GM19023 (cell line): ENCODE measurements at regions not wholly inside any gene's neighbourhood (a gene's known extent, or its start where the extent isn't known, plus 50 kb on each side); places are given as distances from the start of the nearest gene placed in this dataset.

Experiments
- ATAC-seq: cut with Tn5 transposase; IDR thresholded peaks from one replicate; pipeline ENCODE4 v1.9.1; 2021; ENCODE audit warnings: mild to moderate bottlenecking, moderate library complexity; ENCODE audit not compliant: unreplicated experiment

DNA sequence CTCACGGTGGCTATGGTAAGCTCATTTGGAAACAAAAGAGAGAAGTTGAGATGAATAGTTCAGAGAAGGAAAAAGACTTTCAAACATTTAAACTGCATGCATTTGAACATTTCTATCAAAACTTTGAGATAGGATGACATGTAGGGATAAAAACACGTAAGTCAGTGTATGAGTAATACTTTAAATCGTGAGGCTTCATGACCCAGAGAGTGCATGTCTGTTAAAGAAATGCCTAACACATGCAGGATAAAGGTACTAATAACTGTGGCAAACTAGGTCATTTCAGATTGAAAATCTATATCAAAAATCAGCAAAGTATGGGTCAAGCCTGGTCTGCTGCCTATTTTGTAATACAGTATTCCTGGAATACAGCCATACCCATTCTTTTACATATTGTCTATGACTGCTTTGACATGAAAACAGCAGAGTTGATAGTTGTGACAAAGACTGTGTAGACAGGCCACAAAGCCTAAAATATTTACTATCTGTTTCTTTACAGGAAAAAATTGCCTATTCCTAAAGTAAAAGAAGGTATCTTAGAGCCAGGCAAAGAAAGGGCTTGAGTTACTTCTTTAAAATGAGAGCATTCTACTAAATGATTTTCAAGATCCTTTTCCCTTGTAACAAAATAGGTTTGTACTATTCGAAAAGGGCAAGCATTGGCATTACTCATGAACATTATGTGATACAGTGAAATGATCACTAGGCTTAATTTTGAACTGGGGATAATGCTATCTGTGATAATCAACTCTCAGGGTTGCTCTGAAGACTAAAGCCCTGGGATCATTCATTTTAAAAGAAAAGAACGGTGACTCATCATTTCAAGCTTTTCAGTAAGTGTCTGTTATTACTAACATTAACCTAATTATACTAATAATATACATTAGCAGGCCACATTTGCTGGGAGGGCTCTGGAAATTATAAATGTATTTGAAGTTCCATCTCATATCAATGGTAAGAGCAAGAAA is 185.9 kb downstream of the CRPPA start:
- ATAC-seq, result no peak

- ATAC-seq, result no peak
These were observed 186.7 kb downstream of the CRPPA start for GRCh38 chr7:16234493-16235146.

- ATAC-seq, result no peak
These were observed 187.8 kb downstream of the CRPPA start for GRCh38 chr7:16233517-16233916.

- ATAC-seq, result no peak
These were observed 189.1 kb downstream of the CRPPA start for GRCh38 chr7:16232273-16232672.

- no peak for ATAC-seq
These were observed 197.2 kb downstream of the CRPPA start for GRCh38 chr7:16223963-16224707.

- no peak for ATAC-seq
These were observed 208.7 kb downstream of the CRPPA start for GRCh38 chr7:16212610-16213009.

- ATAC-seq, result no peak
These were observed 209.3 kb downstream of the CRPPA start for GRCh38 chr7:16212032-16212431.

GRCh38 chr7:16211402-16211925 is 209.9 kb downstream of the CRPPA start:
- no peak for ATAC-seq

GRCh38 chr7:16210171-16210570 is 211.2 kb downstream of the CRPPA start:
- ATAC-seq, result no peak

DNA sequence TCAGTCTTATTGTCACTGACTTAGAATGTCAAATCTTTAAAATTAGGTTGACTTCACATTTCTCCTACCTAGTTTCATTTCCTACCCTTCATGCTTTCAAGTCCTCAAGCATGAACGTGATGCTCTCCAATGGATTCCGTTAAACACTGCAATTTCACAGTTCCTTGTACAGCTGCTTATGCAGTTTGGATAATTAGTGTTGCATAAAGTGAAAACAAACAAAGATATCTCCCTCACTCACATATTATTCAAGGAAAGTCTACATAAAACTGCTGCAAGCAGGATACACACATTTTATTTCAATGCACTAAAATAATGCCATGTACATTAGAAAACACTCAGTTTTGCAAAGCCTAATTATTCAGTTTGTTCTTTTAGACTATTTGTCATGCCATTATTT is 214.0 kb downstream of the CRPPA start:
- ATAC-seq, result no peak

DNA sequence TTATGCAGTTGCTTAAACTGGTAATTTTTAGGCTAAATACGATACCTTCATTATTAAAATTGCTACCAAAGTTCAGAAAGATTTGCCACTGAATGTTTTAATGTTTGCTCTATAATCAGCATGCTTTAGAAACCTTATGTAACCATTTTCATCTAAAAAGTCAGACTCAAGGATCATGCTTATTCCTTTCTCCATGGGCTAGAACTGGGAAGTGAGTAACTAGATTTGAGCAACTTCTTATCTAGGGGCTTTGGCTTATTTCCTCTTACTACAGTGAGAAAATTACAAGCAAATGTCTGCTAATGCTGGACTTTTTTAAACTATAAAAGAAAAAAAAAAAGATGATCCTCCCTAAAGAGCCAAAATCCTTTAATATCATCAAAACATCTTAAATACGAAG is 215.9 kb downstream of the CRPPA start:
- no peak for ATAC-seq

- ATAC-seq, result no peak
These were observed 216.4 kb downstream of the CRPPA start for GRCh38 chr7:16204953-16205352.

DNA sequence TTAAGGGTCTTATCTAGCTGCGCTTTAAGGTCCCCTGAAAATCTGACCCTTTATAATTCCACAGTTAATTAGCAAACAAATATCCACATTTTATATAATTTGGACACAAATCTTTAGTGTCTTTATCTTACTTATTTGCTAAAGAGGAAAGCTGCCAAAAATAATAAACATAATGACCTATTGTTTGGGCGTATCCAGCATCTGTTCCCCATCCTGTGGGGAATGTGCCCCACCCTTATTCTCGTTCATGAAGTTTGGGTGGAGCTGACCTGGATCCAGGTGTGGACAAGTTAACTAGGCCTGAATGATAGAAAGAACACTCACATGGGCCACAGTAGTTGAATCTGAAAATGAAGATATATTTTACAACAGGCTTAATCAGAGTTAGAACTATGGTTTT is 218.3 kb downstream of the CRPPA start:
- no peak for ATAC-seq

DNA sequence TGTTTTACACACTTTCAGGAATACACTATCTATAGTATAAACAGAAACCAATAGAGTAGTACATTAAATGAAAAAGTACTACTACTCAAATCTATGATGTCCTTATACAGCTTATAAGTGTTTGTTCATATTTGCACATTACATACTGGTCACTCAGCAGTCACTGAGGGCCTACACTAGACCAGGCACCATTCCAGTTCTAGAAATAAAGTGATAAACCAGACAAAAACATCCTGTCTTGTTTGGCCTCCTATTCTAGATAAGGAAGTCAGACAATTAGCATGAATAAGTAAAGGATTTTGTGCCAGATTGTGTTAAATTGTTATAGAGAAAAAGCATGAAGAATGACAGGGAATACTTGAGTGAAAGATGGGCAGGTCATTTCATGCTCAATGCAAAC is 219.0 kb downstream of the CRPPA start:
- no peak for ATAC-seq

DNA sequence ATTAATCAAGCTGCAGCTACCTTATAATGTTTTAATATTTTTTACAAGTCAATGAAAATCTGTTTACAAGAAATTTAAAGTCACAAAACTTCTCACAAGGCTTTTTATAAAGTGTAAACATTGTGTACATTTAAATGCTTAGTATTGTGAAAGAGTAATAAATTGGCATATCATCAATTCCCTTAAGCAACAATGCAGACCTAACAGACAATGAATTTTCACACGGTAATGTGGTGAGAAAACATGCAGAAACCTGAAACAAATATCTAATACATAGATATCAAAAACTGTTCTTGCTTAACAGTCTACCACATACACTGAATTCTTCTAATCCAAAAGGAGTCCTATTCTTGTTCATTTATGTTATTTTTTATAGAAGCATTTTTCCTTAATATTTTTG is 220.7 kb downstream of the CRPPA start:
- no peak for ATAC-seq

GRCh38 chr7:16193631-16194030 is 227.7 kb downstream of the CRPPA start:
- ATAC-seq, result no peak

DNA sequence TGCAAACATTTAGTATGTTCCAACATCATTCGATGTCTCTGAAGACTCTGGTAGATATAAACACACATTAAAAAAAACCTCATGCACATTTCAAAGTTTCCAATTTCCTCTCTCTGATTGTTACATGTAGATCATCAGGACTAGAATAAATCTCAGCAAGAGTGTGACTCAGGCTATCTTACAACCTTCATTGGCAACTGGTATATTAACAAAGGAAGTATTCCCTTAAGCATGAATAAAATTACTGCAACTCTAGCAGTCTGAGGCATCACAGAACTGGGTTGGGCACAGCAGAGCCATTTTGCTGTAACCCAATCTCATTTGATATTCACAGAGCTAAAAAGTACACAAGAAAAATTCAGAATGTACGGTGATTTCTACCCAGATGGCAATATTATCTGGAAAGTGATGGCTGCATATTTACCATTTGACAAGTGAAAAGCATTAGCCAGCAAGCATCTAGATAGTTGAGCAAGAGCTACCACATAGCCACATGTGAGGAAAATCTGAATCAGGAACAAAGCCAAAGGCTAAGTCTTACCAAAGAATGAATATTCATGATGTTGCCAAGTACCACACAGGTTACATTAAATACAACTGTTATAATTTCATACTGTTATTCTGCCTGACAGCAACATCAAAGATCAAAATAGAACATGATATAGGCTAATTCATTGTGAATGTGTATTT is 232.2 kb downstream of the CRPPA start:
- ATAC-seq, result no peak

DNA sequence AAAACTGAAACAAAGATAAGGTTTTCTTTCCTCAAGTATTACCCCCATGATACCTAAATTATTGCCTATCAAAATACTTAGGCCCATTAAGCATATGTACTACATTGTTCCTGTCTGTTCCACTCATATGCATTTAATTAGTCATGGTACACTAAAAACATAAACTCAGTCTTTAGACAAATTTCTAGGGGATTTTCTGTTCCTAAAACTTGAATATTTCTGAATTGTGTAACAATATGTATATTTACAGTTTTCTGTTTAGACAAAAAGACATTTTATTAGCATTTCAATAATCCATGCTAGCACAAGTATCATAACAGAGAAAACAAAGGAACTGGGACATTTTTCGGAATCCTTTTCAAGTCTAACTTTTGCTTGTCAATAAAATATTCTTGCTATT is 234.2 kb downstream of the CRPPA start:
- ATAC-seq, result no peak

GRCh38 chr7:16178585-16178984 is 242.8 kb downstream of the CRPPA start:
- no peak for ATAC-seq

DNA sequence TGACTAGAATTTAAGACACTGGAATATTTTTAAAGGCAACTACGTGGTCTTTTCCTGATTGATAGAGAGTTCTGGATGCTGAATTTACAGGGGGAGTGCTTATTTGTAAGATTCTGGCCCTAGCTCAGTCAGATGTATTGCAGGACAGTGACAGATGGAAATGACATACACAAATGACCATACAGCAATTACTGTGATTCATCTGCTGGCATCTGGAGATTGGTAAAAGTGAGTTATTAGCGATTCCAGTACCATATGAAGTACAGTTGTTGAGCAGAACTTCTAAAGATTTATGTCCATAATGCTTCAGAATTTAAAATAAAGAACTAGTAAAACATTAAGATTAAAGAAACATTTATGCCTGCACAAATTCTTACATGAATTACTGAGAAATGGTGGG is 243.2 kb downstream of the CRPPA start:
- ATAC-seq, result no peak

DNA sequence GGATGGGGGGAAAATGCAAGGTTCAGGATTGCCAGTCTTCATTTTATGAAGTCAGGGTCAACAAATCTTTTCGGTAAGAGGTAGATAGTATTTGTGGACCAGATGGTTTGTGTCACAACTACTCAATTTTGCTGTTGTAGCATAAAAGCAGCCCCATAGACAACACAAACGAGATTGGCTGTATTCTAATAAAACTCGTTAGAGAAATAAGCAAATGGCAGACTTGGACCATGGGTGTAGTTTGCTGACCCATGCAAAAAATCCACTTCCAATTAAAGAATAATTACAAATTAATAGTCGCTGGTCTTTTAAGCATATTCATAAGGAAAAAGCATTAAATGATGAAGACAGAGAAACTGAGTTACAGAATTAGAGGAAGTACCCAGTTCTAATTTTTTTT is 247.1 kb downstream of the CRPPA start:
- ATAC-seq, result no peak
